Stimulated activated CD4-positive, alpha-beta T cell treated with anti-CD3 and anti-CD28 coated beads, Interleukin-1b, Interleukin-23, amount 100 ng/mL, for 24 hours (primary cell): ENCODE measurements at regions not wholly inside any gene's neighbourhood (a gene's known extent, or its start where the extent isn't known, plus 50 kb on each side); places are given as distances from the start of the nearest gene placed in this dataset.

ENCODE experiments used
- DNase-seq, 4 experiments: peaks; one replicate each; pipeline ENCODE4 v3.0.0-alpha.2; 2020; ENCODE audit warnings: low read depth in 4 of 4, low spot score in 1 of 4

DNA sequence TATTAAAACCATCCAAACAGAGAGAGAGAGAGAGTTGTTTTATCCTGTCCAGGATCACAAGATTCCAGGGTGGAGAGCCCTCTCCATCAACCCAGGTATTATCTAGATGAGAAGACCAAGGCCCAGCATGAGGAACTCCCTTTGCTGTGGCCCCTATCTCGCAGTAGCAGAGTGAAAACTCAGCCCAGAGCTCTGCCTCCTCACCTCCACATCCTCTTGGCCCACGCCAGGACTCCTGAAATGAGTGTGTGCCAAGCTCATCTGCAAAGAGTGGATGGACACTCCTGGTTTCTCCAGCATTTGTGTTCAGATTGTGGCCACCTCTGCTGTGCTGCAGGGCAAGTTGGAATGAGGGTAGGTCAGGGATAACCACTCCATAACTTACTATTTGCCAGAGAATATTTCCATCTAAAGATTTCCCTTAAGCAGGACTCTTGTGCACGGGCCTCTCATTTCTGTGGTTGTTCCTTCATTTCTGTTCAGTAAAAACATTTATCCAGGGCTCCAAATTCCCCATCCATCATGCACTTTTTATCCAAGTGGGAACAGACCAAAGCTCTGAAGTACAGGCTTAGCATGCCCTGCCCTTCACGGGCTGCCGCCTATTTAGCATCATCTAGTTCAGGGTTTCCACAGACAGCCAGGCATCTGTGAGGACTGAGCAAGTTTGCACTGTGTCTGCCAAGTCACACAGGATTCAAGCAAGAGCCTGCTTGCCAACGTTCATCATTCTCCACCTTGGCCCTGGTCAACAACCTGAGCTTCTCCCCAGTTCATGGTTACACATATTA, 583.2 kb upstream of the ID2 start:
- DNase-seq = no peak

GRCh38 chr2:8099267-8099582, 582.6 kb upstream of the ID2 start:
- DNase-seq = no peak

DNA sequence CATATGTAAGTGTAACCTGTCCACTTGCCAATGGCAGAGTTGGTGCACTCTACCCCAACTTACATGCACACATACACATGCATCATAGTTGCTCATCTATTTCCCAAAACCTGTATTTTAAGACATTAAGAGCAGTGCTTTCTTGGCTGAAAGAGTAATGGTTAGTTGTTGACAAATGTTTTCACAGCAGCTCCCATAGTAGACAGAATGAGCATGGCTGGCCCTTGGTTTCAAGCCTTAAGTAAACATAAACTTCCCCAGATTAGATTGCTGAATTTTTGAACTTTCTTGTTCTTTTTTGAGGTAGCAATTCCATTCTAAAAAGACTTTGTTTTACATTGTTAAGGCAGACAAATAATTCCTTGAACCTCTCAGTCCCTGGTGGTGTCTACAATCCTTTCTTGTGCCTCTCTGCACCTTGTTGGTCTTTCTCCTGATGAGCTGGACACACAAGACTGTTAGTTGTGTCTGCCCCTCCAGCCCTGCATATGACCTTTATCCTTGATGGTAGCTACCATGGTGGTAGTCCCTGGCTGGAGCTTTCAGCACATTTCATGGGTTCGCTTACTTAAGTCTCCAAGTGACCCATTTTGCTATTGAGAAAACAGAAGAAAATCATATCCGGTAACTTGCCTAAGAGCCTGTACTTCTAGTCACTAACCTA, 580.1 kb upstream of the ID2 start:
- DNase-seq = no peak

DNA sequence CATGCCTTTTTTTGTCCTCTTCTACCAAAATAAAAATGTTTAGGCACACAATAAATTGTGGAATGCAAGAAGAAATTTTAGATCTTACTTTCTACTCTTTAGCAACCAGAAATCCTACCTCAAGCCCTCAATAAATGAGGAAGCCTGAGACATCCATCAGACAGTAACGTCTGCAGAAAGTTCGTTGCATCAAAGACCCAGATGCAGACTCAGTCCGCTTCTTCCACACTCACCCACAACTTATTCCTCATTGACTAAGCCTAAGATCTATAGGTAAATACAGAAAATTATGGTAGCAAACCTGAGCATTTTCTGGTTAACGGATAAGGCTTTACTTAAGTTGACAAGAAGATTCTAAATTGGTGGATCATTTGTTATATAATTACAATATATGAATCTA, 579.4 kb upstream of the ID2 start:
- DNase-seq = no peak

GRCh38 chr2:8103085-8103708, 578.7 kb upstream of the ID2 start:
- no peak for DNase-seq

DNA sequence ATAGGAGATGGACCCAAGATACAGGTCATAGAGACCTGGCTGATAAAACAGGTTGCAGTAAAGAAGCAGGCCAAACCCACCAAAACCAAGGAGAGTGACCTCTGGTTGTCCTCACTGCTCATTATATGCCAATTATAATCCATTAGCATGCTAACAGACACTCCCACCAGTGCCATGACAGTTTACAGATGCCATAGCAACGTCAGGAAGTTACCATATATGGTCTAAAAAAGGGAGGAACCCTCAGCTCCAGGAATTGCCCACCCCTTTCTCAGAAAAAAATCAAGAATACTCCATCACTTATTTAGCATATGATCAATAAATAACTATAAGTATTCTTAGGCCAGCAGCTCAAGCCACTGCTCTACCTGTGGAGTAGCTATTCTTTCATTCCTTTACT, 574.7 kb upstream of the ID2 start:
- no peak for DNase-seq

- DNase-seq = no peak
These were observed 574.1 kb upstream of the ID2 start for GRCh38 chr2:8107621-8108378.

- DNase-seq = no peak
These were observed 571.1 kb upstream of the ID2 start for GRCh38 chr2:8110716-8111115.

GRCh38 chr2:8111193-8111592, 570.7 kb upstream of the ID2 start:
- DNase-seq = no peak

GRCh38 chr2:8115456-8115855, 566.4 kb upstream of the ID2 start:
- DNase-seq = no peak

DNA sequence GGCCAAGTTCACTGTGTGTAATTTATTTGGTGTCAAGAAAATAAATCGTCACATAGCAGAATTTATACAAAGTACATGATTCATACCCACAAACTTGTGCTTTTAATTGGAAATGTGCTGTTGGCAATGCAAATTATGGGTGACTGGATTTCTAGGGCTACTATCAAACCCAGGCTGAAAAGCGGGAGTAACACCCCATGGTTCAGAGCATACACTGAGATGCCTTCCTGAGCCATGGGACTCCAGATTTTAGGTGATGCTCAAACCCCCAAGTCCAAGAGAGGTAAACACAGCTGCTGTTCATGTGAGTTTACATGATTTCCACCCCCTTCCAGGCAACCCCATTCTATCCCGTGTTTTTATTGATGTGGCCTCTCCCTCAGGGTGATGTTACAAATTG, 565.9 kb upstream of the ID2 start:
- no peak for DNase-seq

DNA sequence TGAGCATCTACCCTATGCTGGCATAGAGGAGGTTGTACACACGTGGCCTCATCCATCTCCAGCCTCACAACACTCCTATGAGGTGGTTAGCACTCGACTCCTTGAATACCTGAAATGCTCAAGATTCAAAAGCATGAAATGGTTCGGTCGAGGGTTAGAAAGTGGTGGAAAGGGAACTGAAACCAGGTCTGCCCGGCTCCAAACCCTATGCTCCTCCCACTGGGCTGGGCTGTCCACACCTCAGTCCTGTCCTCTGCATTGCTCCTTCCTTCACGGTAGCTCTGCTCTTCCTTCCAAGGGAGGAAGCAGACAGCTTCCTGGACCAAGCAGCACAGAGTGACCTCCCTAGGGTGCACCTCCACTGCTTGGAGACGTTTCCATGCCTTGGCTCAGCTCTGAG, 565.2 kb upstream of the ID2 start:
- DNase-seq = no peak

DNA sequence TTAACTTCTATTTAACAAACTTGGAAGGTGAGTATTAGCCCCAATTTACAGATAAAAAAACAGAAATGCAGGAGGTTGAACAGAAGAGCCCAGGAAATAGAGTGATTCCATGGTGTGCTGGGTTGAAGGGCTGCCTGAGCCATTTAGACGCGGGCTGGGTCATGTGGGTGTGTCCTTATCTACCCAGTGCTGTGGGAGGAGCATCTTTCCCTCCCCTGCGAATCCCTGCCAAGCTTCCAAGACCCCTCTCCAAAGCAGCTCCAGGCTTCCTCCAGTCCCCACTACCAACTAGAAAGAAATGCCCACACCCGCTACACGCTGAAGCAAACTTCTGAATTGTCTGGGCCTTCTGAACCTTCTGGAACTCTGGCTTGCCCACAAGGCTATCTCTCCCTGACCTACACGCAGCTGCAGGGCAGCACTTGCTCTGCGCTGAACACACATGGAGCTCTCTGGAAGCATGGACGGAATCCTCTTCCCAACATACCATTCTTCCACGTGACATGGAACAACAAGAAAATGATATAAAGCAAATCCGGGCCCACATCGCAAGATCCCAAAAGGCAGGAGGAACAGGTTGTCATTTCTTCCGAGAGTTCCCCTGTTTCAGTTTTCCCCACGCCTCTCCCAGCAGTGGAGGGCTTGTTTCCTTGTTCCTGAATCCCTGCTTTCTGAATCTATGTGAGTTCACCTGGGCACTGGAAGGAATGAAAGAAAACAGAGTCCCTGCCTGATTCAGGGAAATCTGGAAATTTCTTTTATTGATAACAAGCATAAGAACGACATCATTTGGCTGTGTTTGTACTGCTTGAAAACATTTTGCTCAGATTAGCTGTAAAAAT, 562.7 kb upstream of the ID2 start:
- no peak for DNase-seq

GRCh38 chr2:8119782-8120505, 561.9 kb upstream of the ID2 start:
- DNase-seq = no peak

DNA sequence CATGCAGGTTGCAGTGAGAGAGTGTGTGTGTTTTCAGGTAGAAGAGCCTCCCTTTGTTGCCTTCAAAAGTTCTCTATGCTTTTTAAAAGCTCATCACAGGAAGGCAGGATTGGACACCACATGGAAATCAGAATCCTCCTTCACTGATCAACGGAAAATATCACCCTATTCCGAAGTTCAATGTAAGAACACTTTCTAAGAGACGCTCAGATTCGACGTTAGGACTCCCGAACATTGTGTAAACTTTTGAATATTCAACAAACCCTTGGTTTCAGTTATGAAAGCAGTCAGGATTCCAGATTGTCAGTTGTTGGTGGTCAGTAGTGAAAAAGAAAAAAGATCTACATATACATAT, 561.4 kb upstream of the ID2 start:
- DNase-seq = no peak

GRCh38 chr2:8121022-8121825, 560.6 kb upstream of the ID2 start:
- no peak for DNase-seq

- no peak for DNase-seq
These were observed 559.9 kb upstream of the ID2 start for GRCh38 chr2:8121826-8122513.

DNA sequence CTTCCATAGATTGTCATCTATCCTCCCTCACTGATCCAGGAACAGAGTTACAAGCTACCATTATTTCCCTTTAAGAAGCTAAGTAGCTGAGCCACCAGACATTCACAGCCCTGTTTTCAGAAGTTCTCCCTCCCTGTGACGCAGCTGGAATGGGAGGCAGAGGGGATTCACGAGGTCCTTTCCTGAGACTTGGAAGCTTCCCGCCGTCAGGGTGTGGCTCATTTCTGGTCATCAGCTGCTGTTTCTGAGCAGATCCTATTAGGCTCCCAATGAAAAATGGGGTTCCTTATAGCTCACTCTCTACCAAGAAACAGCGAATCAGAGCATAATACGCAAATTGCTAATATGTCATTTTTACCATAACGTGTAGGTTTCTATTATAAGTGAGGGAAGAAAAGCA, 559.3 kb upstream of the ID2 start:
- DNase-seq = no peak

DNA sequence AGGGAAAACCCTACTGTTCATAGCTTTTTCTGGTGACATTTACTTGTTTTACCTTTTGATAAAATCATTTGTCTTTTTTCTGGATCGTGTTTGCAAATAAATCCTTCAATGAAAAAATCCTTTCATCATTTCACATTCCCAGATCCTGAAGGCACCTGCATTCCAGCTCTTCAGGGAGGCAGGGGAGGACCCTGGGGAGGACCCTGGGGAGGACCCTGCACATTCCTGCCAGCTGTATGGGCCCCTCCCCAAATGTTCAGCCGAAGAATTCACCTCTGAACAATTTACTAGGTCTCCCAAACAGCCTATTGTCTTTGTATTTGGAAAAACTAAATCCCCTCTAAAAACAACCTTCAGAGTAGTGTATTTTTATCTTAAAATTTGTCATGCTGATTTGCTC, 558.4 kb upstream of the ID2 start:
- DNase-seq = no peak
